KMS-11 (cell line): ENCODE measurements at regions not wholly inside any gene's neighbourhood (a gene's known extent, or its start where the extent isn't known, plus 50 kb on each side); places are given as distances from the start of the nearest gene placed in this dataset.

ENCODE experiments used
- H2AFZ ChIP-seq: fragments of 200-600 bp; sonication (generic); 2 replicates; pipeline ENCODE4 v1.6.1; 2016; ENCODE audit warnings: antibody characterized with exemption, mixed run types, low read depth
- H3K27ac ChIP-seq: fragments of 200-600 bp; sonication (generic); 2 replicates; pipeline ENCODE4 v1.6.1; 2016; ENCODE audit warnings: mild to moderate bottlenecking, mixed run types
- H3K27me3 ChIP-seq: fragments of 200-600 bp; sonication (generic); 2 replicates; pipeline ENCODE4 v1.6.1; 2017; ENCODE audit warnings: mild to moderate bottlenecking, low read depth, mixed run types, moderate library complexity; ENCODE audit not compliant: insufficient read depth
- H3K36me3 ChIP-seq: fragments of 200-600 bp; sonication (generic); 2 replicates; pipeline ENCODE4 v1.6.1; 2017; ENCODE audit warnings: mild to moderate bottlenecking, mixed run types; ENCODE audit not compliant: insufficient read depth
- H3K4me1 ChIP-seq: fragments of 200-600 bp; sonication (generic); 2 replicates; pipeline ENCODE4 v1.6.1; 2016; ENCODE audit warnings: mild to moderate bottlenecking, low read depth, mixed run types; ENCODE audit not compliant: poor library complexity, severe bottlenecking
- H3K4me2 ChIP-seq: fragments of 200-600 bp; sonication (generic); 2 replicates; pipeline ENCODE4 v1.7.0; 2016; ENCODE audit warnings: mild to moderate bottlenecking, mixed run types
- H3K4me3 ChIP-seq: fragments of 200-600 bp; sonication (generic); IDR thresholded peaks from 2 replicates; pipeline ENCODE4 v1.6.1; 2017; ENCODE audit warnings: low read depth, low read length, mixed read lengths; ENCODE audit not compliant: insufficient read depth
- H3K79me2 ChIP-seq: fragments of 200-600 bp; sonication (generic); 2 replicates; pipeline ENCODE4 v1.6.1; 2016; ENCODE audit warnings: low read depth, mixed run types; ENCODE audit not compliant: insufficient read depth
- H3K9ac ChIP-seq: fragments of 200-600 bp; sonication (generic); 2 replicates; pipeline ENCODE4 v1.6.1; 2016; ENCODE audit warnings: mild to moderate bottlenecking, mixed run types
- H4K20me1 ChIP-seq: fragments of 200-600 bp; sonication (generic); 2 replicates; pipeline ENCODE4 v1.6.1; 2016; ENCODE audit warnings: mild to moderate bottlenecking, mixed run types; ENCODE audit not compliant: insufficient read depth
- CTCF ChIP-seq: fragments of 200-600 bp; sonication (generic); conservative IDR thresholded peaks from 2 replicates; pipeline ENCODE4 v1.6.1; 2017; ENCODE audit warnings: low read depth, mild to moderate bottlenecking, antibody characterized with exemption, low read length, moderate library complexity, mixed read lengths

- Histone ChIP-seq H3K9ac (no peak overlapping the region), H3K4me2 (no peak overlapping the region), H3K27ac (no peak overlapping the region), H3K36me3 (no peaks in the 10 kb centered on the region), H3K79me2 (no peaks in the 10 kb centered on the region), H2AFZ (no peak overlapping the region), H3K4me1 (no peaks in the 10 kb centered on the region), H4K20me1 (no peaks in the 10 kb centered on the region), H3K4me3 (no peak overlapping the region), H3K27me3 (no peaks in the 10 kb centered on the region)
- no peak for TF ChIP-seq CTCF
Observed at GRCh38 chr7:84603545-84603944, 409.0 kb upstream of the SEMA3A start.

- Histone ChIP-seq H2AFZ (no peak overlapping the region), H3K4me3 (no peak overlapping the region), H3K36me3 (no peaks in the 10 kb centered on the region), H4K20me1 (no peaks in the 10 kb centered on the region), H3K27ac (no peak overlapping the region), H3K4me1 (no peaks in the 10 kb centered on the region), H3K4me2 (no peak overlapping the region), H3K79me2 (no peaks in the 10 kb centered on the region), H3K9ac (no peak overlapping the region), H3K27me3 (no peaks in the 10 kb centered on the region)
- no peak for TF ChIP-seq CTCF
Observed at GRCh38 chr7:84595026-84595425, 400.4 kb upstream of the SEMA3A start.

- H4K20me1 ChIP-seq = no peaks in the 10 kb centered on the region
- no peaks in the 10 kb centered on the region for H3K4me1 ChIP-seq
- no peak for TF ChIP-seq CTCF
- H3K4me2 ChIP-seq = no peak overlapping the region
- H3K36me3 ChIP-seq = no peaks in the 10 kb centered on the region
- no peaks in the 10 kb centered on the region for H3K27me3 ChIP-seq
- no peak overlapping the region for H3K27ac ChIP-seq
- H3K79me2 ChIP-seq = no peaks in the 10 kb centered on the region
- no peak overlapping the region for H3K9ac ChIP-seq
- no peak overlapping the region for H3K4me3 ChIP-seq
- no peak overlapping the region for H2AFZ ChIP-seq
Observed at GRCh38 chr7:84591897-84592296, 397.3 kb upstream of the SEMA3A start.

- Histone ChIP-seq H3K27ac (no peak overlapping the region), H3K27me3 (no peaks in the 10 kb centered on the region), H4K20me1 (no peaks in the 10 kb centered on the region), H3K4me1 (no peaks in the 10 kb centered on the region), H3K4me2 (no peak overlapping the region), H3K9ac (no peak overlapping the region), H3K79me2 (no peaks in the 10 kb centered on the region), H3K36me3 (no peaks in the 10 kb centered on the region), H2AFZ (no peak overlapping the region), H3K4me3 (no peak overlapping the region)
- TF ChIP-seq CTCF = no peak
Observed at GRCh38 chr7:84589012-84589411, 394.4 kb upstream of the SEMA3A start.

DNA sequence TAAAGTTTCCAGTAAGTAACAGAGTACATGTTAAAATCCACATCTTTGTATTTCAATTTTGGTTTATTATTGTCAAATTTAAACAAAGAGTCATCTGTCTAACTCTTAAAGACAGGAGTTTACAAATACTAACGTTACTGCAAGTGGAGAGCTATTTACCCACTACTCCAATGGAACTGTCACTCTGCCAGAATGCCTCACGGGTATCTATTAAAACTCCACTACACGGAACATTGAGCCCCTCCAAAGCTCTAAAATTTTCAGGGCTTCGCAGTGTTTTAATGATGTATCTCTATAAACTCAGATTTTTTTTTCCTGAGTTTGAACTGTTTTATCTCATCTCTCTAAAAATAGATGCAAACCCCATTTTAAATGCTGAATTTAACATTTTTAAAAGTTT lies 388.7 kb upstream of the SEMA3A start:
- no peak overlapping the region for H3K9ac ChIP-seq
- no peaks in the 10 kb centered on the region for H4K20me1 ChIP-seq
- TF ChIP-seq CTCF = no peak
- H3K27me3 ChIP-seq = no peaks in the 10 kb centered on the region
- H3K4me1 ChIP-seq = no peaks in the 10 kb centered on the region
- no peak overlapping the region for H2AFZ ChIP-seq
- no peak overlapping the region for H3K4me3 ChIP-seq
- no peaks in the 10 kb centered on the region for H3K36me3 ChIP-seq
- H3K27ac ChIP-seq = no peak overlapping the region
- no peak overlapping the region for H3K4me2 ChIP-seq
- H3K79me2 ChIP-seq = no peaks in the 10 kb centered on the region
